HT1080 (cell line): ENCODE measurements at regions not wholly inside any gene's neighbourhood (a gene's known extent, or its start where the extent isn't known, plus 50 kb on each side); places are given as distances from the start of the nearest gene placed in this dataset.
"Not testable (repeated sequence)": the region's sequence is repeated elsewhere in the genome, so short reads cannot be mapped to it uniquely, and the experiment has no call there.

Experiments
- DNase-seq: peaks from one replicate; pipeline ENCODE4 v3.0.0-alpha.2; 2015; ENCODE audit warnings: low read depth

DNA sequence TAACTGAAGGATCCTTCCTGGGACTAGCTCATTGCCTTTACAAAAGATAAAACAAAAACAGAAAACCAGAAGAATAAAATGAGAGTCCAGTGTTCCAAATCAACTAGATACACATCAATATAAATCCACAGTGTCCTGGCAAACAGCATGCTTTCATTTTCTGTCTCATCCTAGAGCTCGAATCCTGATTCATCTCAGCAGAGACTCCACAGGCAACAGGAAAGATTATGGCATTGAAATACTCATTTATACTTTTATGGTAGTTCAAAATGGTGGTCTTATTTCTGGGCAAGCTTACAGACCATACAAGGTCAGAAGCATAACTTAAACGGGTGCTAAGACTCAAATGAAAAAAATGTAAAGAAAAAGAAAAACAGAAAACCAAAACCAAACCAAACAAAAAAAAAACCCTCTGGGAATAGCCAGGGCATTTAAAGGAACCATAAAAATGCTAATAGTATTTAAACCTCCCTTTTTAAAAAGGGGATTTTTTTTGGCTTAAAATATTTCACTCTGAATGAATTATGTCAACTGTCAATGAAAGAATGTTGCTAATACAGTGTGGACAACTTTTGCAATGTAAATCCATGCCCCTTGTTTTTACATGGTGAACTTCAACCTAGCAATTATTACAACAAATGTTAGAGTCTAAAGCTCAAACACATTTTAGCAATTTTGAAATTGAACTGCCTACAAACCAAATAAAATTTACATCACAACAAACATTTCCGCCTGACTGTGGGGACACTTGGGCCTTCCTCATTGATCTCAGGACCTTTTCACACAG, 57.9 kb downstream of the GPR101 start:
- no peak for DNase-seq

GRCh38 chrX:136967966-136968365, 65.8 kb downstream of the GPR101 start:
- DNase-seq = no peak

DNA sequence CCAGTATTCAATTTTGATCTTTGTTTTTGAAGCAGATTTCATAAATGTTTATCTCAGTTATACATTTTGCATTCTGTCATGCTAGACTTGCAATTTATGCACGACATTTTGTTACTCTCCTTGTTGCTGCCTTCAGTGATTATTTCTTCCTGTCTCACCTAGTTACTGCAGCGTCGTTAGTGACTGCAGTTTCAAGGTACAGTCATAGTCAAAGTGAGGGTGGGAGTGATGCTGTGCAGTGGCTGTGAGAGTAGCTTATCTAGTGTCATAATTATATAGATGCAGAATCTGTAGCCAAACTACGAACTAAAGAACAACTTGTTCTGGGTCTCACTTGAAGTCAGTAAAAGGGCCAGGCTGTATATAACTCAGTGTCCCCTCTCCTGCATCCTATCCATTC, 69.8 kb downstream of the GPR101 start:
- DNase-seq = no peak

- no peak for DNase-seq
Measured at GRCh38 chrX:136961594-136962135, 72.1 kb downstream of the GPR101 start.

DNA sequence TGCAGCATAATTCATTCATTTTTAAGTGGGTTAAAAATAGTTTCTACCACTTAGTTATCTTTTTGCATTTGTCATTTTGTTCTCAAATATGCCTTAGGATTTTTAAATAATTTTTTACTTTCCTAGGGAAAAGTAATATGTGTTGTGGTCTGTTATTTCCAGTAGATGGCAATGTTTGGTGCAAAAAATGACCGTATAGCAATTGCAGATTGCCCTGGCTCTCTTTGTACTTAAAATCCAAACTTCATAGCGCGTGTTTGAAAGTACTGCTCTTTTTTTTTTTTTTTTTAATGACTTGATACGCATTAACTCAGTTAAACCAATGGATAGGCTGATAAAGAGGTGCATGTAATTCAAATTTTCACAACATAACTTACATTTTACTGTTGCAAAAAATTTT, 74.4 kb upstream of the RBMX start:
- DNase-seq = peak; percentile 4

GRCh38 chrX:136953867-136954787, 73.6 kb upstream of the RBMX start:
- peak; percentile 41 for DNase-seq

GRCh38 chrX:136950211-136950610, 69.7 kb upstream of the RBMX start:
- DNase-seq = no peak

DNA sequence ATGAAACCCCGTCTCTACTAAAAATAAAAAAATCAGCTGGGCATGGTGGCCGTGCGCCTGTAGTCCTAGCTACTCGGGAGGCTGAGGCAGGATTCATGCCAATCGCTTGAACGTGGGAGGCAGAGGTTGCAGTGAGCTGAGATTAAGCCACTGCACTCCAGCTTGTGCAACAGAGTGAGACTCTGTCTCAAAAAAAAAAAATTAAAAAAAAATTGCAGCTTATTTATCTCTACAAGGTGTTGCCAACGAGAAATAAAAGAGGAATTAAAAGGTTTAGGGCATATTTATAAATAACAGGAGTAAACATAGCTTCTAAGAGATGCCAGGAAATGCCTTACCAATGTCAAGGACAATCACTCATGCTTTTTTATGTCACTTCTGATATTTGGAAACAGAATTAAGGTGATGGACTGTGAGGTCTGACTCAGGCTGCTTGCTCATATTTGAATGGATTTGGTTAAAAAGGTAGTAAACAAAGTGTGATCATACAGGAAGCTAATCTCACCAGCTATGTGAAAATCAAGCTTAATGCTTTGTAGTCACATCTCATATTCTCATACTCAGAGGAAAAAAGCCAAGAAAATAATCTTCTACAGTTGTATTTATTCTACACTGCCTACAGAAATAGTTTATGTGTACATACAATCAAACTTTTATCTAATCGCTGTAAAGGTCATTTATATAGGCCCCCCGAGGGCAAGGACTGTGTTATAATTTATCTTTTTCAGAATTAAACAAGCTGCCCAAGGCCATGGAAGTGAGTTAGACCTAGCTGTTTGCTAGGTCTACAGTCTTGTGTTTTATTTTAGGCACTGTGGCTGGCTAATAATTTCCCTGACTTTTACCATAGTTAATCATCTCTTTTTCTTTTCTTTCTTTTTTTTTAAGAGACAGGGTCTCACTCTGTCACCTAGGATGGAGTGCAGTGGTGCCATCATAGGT, 61.1 kb upstream of the RBMX start:
- DNase-seq = no peak

GRCh38 chrX:136936183-136936549, 55.6 kb upstream of the RBMX start:
- no peak for DNase-seq

- DNase-seq = not testable (repeated sequence)
Measured at GRCh38 chrX:136935533-136936182, 55.1 kb upstream of the RBMX start.

DNA sequence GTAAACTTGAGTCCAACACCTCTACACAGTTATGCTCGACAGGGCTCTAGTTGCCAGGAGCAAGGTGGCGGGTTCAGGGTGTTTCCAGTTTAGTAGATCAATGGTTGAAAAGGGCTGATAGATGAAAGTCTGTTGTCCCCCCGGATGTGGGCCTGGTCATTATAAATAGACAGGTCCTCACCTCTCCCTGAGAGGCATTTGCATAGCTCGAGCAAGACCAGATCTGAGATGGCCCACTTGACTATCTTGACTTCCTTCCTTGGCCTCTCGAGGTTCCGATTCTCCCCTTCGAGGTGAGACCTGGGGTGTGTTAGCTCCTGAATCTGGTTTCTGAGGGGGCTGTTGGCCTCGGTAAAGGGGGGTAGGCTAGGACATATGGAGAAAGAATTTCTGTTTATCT, 54.1 kb upstream of the RBMX start:
- DNase-seq = not testable (repeated sequence)

DNA sequence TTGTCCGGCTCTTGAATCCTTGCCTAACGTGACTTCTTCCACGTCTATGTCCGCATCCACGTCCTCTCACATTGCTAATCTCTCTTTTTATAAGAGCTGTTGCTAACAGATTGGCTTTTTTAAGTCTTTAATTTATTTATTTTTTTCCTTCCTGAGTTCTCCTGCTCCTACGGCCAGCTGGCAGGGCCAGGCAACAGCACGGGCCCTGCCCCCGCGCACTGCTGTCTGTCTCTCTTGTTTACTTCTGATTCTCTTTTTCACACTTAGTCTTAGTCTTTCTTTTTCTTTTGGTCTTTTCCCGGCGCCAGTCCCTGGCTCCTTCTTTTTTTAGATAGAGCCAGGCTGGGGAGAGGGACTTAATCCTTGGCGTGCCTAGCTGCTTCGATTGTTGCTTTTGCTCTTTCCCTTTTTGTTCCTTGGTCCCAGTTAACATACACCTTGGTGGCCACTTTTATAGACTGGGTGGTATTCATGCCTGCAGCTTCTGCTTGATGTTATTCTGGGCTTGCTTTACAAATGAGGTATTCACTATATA, 53.2 kb upstream of the RBMX start:
- DNase-seq = no peak

DNA sequence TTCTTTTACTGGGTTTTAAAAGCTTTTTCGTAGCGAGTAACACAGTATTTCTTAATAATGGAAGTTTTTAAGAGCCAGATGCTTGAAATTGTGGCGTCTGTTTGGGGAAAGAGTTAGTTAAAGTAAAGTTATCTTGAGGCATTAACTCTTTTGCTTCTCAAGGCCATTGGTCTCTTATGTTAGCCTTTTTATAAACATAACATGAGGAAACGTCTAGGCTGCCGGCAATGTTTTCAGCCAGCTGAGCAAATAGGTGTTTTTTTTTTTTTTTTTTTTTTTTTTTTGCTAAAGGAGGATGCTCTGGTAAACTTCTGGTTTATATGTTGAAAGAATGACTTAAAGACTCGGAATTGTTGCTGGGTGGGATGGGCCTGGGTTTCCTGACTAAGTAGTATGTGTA, 51.1 kb upstream of the RBMX start:
- DNase-seq = no peak
